Right kidney (tissue), 1 donor: ENCODE measurements at regions not wholly inside any gene's neighbourhood (a gene's known extent, or its start where the extent isn't known, plus 50 kb on each side); places are given as distances from the start of the nearest gene placed in this dataset.

Experiments
- DNase-seq: peaks from one replicate; pipeline ENCODE4 v3.0.0-alpha.2; 2016

DNA sequence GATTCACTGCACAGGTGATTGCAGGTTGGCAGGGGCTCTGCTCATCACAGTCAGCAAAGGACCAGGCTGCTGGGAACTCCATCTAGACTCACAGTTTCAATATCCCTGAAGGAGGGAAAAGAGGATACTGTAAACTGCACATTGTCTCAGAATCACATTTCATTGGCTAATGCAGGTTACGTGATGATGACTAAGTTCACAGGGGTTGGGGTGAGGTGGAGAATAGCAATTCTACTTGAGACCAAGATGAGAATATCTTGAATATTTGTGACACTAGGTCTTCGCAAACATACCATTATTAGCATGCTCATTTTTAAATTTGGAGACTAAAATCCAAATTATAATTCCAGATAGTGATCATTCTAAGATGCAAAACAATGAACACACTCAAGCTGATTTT, 208.5 kb upstream of the CITED2 start:
- no peak for DNase-seq

GRCh38 chr6:139581485-139581865, 207.0 kb upstream of the CITED2 start:
- no peak for DNase-seq

DNA sequence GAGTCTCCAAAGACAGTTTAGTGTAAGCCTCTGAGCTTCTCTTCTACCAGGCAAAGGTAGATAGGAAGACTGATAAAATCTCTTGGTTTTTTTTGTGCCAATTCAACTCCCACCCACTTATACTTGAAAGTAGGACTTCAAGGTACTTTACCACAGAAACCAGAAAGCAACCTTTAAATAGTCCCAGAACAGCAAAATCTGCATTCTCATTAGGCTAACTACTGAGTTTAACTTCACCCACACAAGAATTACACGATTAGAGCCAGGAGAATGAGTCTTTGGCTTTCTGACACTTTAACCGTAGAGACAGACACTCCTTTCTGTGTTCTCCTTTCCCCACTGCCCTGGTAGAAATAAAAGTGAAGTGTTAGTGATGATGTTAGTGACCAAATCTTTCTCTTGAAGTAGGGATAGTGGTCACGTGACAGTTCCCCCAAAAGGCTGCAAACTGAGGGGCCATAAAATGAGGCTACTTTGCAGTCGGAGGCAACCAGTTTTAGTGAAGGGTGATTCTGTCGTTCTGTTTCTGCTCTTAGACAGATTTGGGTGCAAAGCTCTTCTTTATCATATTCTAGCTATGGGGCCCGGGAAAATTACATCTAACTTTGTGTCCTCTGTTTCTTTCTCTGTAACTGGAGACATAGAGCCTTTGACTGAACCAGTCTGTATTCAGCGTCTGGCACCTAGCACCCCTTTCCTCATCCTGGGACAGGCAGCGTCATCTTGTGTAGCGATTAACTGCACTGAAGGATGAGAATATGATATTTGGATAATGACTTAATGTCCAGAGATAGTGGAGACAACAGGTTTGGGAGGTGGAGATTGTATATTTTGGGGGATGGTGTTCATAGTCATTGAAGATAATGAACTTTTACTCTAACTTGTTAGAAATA, 206.4 kb upstream of the CITED2 start:
- no peak for DNase-seq

DNA sequence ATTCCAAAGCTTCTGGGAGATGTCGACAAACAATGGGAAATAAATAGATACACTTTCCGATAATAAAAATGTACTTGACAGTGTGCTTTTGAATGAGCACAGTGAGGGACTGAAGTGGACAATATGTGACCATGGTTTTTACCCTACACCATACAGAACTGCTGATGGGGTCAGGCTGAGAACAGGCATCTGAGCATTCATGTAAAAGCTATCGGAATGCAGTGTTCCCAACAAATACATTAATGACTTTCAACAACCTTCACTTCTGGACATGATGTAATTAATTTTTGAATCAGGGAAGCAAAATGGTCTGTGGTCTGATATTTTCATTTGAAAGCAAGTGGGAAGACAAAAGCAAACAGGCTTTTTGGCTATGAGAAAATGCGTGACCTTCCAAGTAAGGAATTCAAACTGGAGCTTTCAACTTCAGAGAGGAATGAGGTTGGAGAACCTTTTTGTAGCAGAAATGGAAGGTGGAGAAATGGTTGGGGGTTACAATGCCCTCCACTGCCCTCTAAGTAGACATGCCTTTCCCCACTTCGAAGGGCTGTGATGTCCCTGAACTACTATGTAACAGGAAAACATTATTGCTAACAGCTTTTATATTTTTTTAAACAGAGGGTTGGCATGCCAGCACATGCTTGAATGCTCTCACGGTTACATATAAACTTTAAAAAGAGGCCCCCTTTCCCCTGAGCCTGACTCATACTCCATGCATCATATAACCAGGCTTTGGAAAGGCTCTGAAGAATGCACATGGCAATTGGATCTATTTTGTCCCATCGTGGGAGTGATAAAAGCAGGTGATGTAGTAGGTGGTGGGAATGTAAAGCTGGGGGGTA, 203.5 kb upstream of the CITED2 start:
- peak; percentile 54 for DNase-seq

- DNase-seq: peak; percentile 36
These were observed 202.8 kb upstream of the CITED2 start for GRCh38 chr6:139577124-139577762.

- no peak for DNase-seq
These were observed 197.6 kb upstream of the CITED2 start for GRCh38 chr6:139572001-139572400.

- DNase-seq: no peak
These were observed 195.7 kb upstream of the CITED2 start for GRCh38 chr6:139570166-139570565.

DNA sequence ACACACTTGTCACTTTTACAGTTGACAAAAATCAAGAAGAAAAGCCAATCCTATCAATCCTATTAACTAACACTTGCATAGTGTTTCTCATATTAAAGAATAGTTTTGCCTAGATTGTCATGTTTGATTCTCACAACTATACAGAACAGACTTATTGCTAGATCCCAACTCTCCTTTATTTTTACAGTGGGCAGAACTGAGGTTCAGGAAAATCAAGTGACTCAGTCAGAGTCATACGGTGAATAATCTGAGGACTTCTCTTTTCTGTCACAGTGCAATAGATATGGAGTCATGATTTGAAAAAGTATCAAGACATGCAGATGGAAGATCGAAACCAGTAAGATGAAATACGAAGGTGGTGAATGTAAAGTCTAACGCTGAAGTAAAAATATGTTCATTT, 195.1 kb upstream of the CITED2 start:
- no peak for DNase-seq

DNA sequence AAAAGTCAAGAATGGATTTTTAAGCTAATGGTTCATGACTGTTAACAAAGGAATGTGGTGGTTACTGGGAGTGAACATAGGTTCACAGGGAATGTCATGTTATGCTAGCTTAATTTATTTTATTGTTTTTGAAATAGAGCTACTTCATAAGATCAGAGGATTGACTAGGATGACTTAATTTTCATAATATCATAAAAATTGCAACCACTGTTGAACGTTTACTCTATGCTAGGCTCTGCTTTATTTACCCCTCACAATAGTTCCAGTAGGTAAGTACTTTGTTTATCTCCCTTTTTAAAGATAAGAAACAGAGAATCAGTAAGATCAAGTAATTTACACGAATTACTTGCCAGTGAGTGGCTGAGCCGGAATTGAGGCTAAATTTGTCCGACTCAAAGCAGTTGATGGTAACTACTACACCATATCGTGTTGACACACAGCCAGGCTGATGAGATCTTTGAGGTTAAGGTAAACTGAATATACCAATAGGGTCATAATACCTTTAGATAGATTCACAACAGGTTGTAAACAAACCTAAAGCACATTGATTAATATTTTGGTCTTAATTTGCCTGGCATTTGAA, 194.6 kb upstream of the CITED2 start:
- DNase-seq: no peak

- no peak for DNase-seq
These were observed 193.9 kb upstream of the CITED2 start for GRCh38 chr6:139568151-139568955.

GRCh38 chr6:139567095-139567494, 192.6 kb upstream of the CITED2 start:
- DNase-seq: no peak

GRCh38 chr6:139565591-139565990, 191.1 kb upstream of the CITED2 start:
- DNase-seq: no peak

GRCh38 chr6:139557547-139557946, 183.1 kb upstream of the CITED2 start:
- no peak for DNase-seq

GRCh38 chr6:139556532-139556931, 182.1 kb upstream of the CITED2 start:
- DNase-seq: no peak

- DNase-seq: no peak
These were observed 179.5 kb upstream of the CITED2 start for GRCh38 chr6:139553916-139554315.

GRCh38 chr6:139551376-139551775, 176.9 kb upstream of the CITED2 start:
- no peak for DNase-seq

DNA sequence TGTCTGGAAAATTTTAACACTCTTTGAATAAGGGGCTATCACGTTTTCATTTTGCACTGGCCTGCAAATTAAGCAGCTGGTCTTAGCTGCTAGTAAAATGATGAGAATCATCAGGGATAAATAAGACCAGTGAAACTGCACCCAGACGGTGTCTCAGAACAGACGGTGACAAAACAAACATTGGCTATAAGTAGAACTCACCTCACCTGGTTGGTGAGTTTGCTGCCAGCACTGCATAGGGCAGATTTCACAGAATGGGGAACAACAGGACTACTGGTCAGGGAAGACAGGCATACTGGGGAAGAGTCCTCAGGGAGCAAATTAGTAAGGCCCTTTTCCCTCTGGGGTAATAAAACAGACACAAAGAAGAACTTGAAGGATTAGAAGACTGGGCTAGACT, 175.9 kb upstream of the CITED2 start:
- DNase-seq: no peak

DNA sequence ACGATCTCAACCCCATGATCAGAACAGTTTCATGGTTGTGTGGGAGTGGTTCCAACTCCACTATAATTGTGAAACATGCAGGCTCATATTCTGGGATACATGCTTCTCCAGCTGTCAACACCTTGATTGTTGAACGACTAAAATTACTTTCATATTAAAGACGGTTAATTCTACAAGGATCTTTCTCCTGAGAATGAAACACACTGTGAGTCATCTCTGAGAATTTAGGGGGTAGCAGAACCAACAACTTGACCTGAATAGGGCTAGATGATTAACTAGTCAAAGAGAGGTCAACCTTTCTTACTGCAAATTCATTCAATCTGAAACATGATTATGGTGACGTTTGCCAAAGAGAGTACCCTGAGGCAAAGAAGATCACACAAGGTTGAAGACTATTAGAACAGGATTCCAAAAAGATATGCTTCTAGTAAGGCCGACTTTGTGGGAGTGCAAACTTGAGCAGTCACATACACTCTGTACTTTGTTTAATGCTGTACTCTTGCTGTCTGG, 175.2 kb upstream of the CITED2 start:
- DNase-seq: no peak

DNA sequence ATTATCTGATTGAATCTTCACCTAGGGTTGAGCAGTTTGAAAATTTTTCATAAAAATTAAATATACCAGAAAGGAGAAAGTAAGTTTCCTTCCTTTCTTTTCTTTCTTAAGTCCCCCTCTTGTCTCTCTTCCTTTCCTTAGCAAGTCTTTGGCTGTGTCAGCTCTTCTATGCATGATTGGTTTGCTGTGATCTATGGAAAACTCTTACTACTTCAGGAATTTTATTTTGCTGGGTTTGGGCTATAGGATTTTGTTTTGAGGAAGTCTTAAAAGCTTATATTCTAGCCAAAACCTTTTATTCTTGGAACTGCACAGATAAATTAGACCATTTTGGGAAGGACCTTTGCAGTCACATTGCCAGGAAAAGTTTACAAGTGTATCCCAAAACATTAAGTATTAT, 173.4 kb upstream of the CITED2 start:
- DNase-seq: no peak

DNA sequence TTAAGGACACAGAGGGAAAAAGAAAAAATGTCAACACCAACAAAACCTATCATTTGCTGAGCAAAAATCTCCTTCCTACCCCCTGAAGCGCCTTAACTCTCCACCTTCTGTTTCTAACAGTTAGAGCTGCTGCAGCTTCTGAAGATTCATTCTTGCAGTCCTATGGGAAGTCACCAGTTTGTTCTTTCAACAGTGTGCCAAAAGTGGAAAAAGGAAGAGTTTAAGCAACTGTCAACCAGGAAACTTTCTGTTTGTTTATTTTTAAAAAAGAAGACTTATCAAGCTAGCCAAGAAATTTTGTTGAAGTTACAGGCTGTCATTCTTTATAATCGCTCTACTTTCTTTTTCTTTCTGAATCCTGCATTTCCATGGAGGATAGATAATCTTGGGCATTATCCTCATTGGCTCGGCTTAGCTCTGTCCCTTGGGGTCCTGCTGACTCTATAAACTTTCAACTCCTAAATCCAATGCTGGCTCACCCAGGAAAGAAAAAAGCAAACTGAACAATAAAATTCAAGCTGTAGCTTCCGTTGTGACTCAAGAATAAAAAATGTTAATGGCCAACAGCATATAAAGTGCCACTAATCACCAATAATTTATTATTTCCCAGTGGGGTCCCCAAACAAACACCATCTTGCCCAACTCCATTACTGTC, 172.8 kb upstream of the CITED2 start:
- DNase-seq: no peak

GRCh38 chr6:139546106-139546472, 171.6 kb upstream of the CITED2 start:
- DNase-seq: no peak
